ENCODE measurements at regions not wholly inside any gene's neighbourhood (a gene's known extent, or its start where the extent isn't known, plus 50 kb on each side); places are given as distances from the start of the nearest gene placed in this dataset.

- Histone ChIP-seq H3K9ac (ENCODE audit: low read length) (no peak overlapping the region), H3K79me2 (ENCODE audit: low read length) (no peaks in the 10 kb centered on the region), H3K9me3 (ENCODE audit: insufficient read depth, low read length) (0 out of 2 replicates have a peak, but pooled peaks cover 5% of the 10 kb centered on the region), H3K4me2 (ENCODE audit: low read length) (no peak overlapping the region), H3K36me3 (replicated peaks; ENCODE audit: low read depth, low read length) (no peaks in the 10 kb centered on the region), H4K20me1 (ENCODE audit: insufficient read depth, low read length) (no peaks in the 10 kb centered on the region), H2AFZ (ENCODE audit: low read depth, low read length) (no peak overlapping the region), H3K4me1 (ENCODE audit: low read length) (no peaks in the 10 kb centered on the region), H3K27me3 (ENCODE audit: low read depth, low read length) (no peaks in the 10 kb centered on the region), H3K4me3 (ENCODE audit: low read length) (no peak overlapping the region), H3K27ac (ENCODE audit: low read length) (no peak overlapping the region)
- TF ChIP-seq EZH2phosphoT487 (IDR thresholded peaks at IDR 0.05; ENCODE audit: low read depth) (no peak), CTCF (IDR thresholded peaks at IDR 0.05; ENCODE audit: low read depth, low read length) (no peak)
Measured at GRCh38 chr4:157634057-157634456, 413.5 kb downstream of the GRIA2 start.

GRCh38 chr4:157616741-157617472 lies 396.4 kb downstream of the GRIA2 start:
- Histone ChIP-seq H3K9me3 (ENCODE audit: insufficient read depth, low read length) (no peaks in the 10 kb centered on the region), H3K79me2 (ENCODE audit: low read length) (no peaks in the 10 kb centered on the region), H3K36me3 (replicated peaks; ENCODE audit: low read depth, low read length) (no peaks in the 10 kb centered on the region), H3K27me3 (ENCODE audit: low read depth, low read length) (no peaks in the 10 kb centered on the region), H3K4me2 (ENCODE audit: low read length) (no peak overlapping the region), H3K4me1 (ENCODE audit: low read length) (no peaks in the 10 kb centered on the region), H2AFZ (ENCODE audit: low read depth, low read length) (no peak overlapping the region), H4K20me1 (ENCODE audit: insufficient read depth, low read length) (no peaks in the 10 kb centered on the region), H3K4me3 (ENCODE audit: low read length) (no peak overlapping the region), H3K9ac (ENCODE audit: low read length) (no peak overlapping the region), H3K27ac (ENCODE audit: low read length) (no peak overlapping the region)
- no peak for TF ChIP-seq EZH2phosphoT487 (IDR thresholded peaks at IDR 0.05; ENCODE audit: low read depth)
- no peak for TF ChIP-seq CTCF (IDR thresholded peaks at IDR 0.05; ENCODE audit: low read depth, low read length)

GRCh38 chr4:157607996-157608395 lies 387.5 kb downstream of the GRIA2 start:
- TF ChIP-seq CTCF (IDR thresholded peaks at IDR 0.05; ENCODE audit: low read depth, low read length): no peak
- no peak for TF ChIP-seq EZH2phosphoT487 (IDR thresholded peaks at IDR 0.05; ENCODE audit: low read depth)
- Histone ChIP-seq H3K36me3 (replicated peaks; ENCODE audit: low read depth, low read length) (no peaks in the 10 kb centered on the region), H2AFZ (ENCODE audit: low read depth, low read length) (no peak overlapping the region), H3K9ac (ENCODE audit: low read length) (no peak overlapping the region), H4K20me1 (ENCODE audit: insufficient read depth, low read length) (no peaks in the 10 kb centered on the region), H3K27me3 (ENCODE audit: low read depth, low read length) (no peaks in the 10 kb centered on the region), H3K4me3 (ENCODE audit: low read length) (no peak overlapping the region), H3K4me1 (ENCODE audit: low read length) (no peaks in the 10 kb centered on the region), H3K27ac (ENCODE audit: low read length) (no peak overlapping the region), H3K9me3 (ENCODE audit: insufficient read depth, low read length) (no peaks in the 10 kb centered on the region), H3K4me2 (ENCODE audit: low read length) (no peak overlapping the region), H3K79me2 (ENCODE audit: low read length) (no peaks in the 10 kb centered on the region)

GRCh38 chr4:157600583-157600982 lies 380.1 kb downstream of the GRIA2 start:
- H3K9ac ChIP-seq (ENCODE audit: low read length): no peak overlapping the region
- no peaks in the 10 kb centered on the region for H3K4me1 ChIP-seq (ENCODE audit: low read length)
- no peak overlapping the region for H3K4me3 ChIP-seq (ENCODE audit: low read length)
- no peaks in the 10 kb centered on the region for H3K79me2 ChIP-seq (ENCODE audit: low read length)
- no peak for TF ChIP-seq EZH2phosphoT487 (IDR thresholded peaks at IDR 0.05; ENCODE audit: low read depth)
- TF ChIP-seq CTCF (IDR thresholded peaks at IDR 0.05; ENCODE audit: low read depth, low read length): no peak
- H2AFZ ChIP-seq (ENCODE audit: low read depth, low read length): no peak overlapping the region
- no peaks in the 10 kb centered on the region for H3K36me3 ChIP-seq (replicated peaks; ENCODE audit: low read depth, low read length)
- no peak overlapping the region for H3K4me2 ChIP-seq (ENCODE audit: low read length)
- no peak overlapping the region for H3K27ac ChIP-seq (ENCODE audit: low read length)
- H3K27me3 ChIP-seq (ENCODE audit: low read depth, low read length): no peaks in the 10 kb centered on the region
- no peaks in the 10 kb centered on the region for H3K9me3 ChIP-seq (ENCODE audit: insufficient read depth, low read length)
- no peaks in the 10 kb centered on the region for H4K20me1 ChIP-seq (ENCODE audit: insufficient read depth, low read length)
